ENCODE measurements at regions not wholly inside any gene's neighbourhood (a gene's known extent, or its start where the extent isn't known, plus 50 kb on each side); places are given as distances from the start of the nearest gene placed in this dataset.

DNA sequence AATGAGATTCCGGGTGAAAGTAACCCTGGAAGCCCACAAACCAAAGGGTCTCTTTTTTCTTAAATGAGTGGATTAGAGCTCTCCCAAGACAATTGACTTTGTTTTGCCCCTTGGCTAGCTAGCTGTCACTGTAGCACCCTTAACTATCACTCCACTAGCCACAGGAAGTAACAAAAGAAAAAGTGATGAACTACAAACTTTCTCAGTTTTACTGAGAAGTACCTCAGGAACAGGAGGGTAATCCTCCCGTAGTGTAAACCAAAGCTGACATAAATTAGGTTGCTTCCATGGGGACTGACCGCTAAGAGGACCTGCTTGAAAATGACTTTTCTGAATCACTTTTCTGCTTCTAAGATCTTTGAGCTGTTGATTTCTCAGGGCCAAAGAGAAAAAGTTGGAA lies 240.1 kb downstream of the BARHL2 start:
- DNase-seq (ENCODE audit: low read depth, low spot score) (no peak), FAIRE-seq (no peak)
- no peaks in the 10 kb centered on the region for H3K79me2 ChIP-seq (ENCODE audit: control insufficient read depth, insufficient read depth, low read length)
- no TSS peak for BruUV-seq (replicated peaks)
- H4K20me1 ChIP-seq (replicated peaks; ENCODE audit: control insufficient read depth, extremely low read depth, insufficient read depth, low read length), result no peaks in the 10 kb centered on the region
- no peak overlapping the region for H2AFZ ChIP-seq (ENCODE audit: low read depth, low read length)
- H3K9me3 ChIP-seq (replicated peaks; ENCODE audit: control insufficient read depth, insufficient read depth, low read length), result no peaks in the 10 kb centered on the region
- H3K36me3 ChIP-seq (ENCODE audit: control insufficient read depth in 2 of 2, extremely low read depth in 1 of 2, insufficient read depth in 2 of 2, low read length in 2 of 2), result no peaks in the 10 kb centered on the region
- no peak overlapping the region for H3K4me3 ChIP-seq (replicated peaks in 1 of 3; ENCODE audit: insufficient read depth in 1 of 3, low read depth in 1 of 3, low read length in 3 of 3)
- no peak overlapping the region for H3K4me2 ChIP-seq (ENCODE audit: insufficient read depth, low read length)
- ChIA-PET POLR2A (interaction anchor here (0.6 kb wide), 1 partner anchor 20 kb away, joined by 9 read pairs; no protein-coding TSS in a partner anchor), CTCF (no interaction called here)
- H3K9me1 ChIP-seq (replicated peaks; ENCODE audit: control insufficient read depth, extremely low read depth, insufficient read depth, low read length), result no peaks in the 10 kb centered on the region
- intact Hi-C loops (cut with micrococcal nuclease) (no loop called here), dilution Hi-C loops (cut with MboI; ENCODE audit: extremely low pct_ligation_motif_present, low sequenced_read_pairs) (no loop called here)
- H3K27me3 ChIP-seq (ENCODE audit: control insufficient read depth in 2 of 2, insufficient read depth in 2 of 2, low read length in 2 of 2), result no peaks in the 10 kb centered on the region
- no peaks in the 10 kb centered on the region for H3K4me1 ChIP-seq (ENCODE audit: control insufficient read depth, extremely low read depth, insufficient read depth, low read length)
- TF ChIP-seq MYC (IDR thresholded peaks at IDR 0.05; ENCODE audit: low read depth, low read length), result no peak
- TF ChIP-seq EZH2 (IDR thresholded peaks at IDR 0.05; ENCODE audit: borderline replicate concordance, low read depth, low read length, severe bottlenecking), result no peak
- no peak for TF ChIP-seq GATA2 (IDR thresholded peaks at IDR 0.05; ENCODE audit: insufficient read depth, insufficient read length, low read depth, low read length)
- TF ChIP-seq POLR2A (IDR thresholded peaks at IDR 0.05; ENCODE audit: low read depth, low read length), result no peak
- no peak for TF ChIP-seq FOS (IDR thresholded peaks at IDR 0.05; ENCODE audit: borderline replicate concordance, insufficient read depth, low read length)
- no peak for TF ChIP-seq JUN (IDR thresholded peaks at IDR 0.05; ENCODE audit: borderline replicate concordance, insufficient read depth, insufficient read length, low read depth)
- no peak for TF ChIP-seq POLR2AphosphoS5 (IDR thresholded peaks at IDR 0.05; ENCODE audit: insufficient read depth, low read depth, low read length)
- no peak overlapping the region for H3K27ac ChIP-seq (ENCODE audit: insufficient read depth, low read depth, low read length)
- H3K9ac ChIP-seq (replicated peaks; ENCODE audit: extremely low read depth, insufficient read depth, low read length), result no peak overlapping the region

DNA sequence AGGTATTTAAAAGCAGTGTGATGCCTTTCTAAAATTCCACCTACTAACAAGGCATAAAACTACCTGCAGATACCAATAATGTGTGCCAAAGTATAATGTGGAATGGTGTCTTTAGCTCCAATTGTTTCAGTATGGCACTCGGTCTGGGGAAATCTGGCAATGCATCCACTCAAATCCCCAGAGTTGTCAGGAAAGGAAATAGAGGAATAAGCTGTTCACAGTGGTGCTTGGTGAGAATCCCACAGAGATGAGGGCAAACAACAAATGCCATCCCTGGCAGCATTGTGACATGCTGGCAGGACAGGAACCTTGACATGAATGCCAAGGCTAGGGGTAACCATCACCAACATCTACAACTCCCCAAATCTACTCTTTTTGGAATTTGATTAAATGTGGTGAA lies 240.7 kb downstream of the BARHL2 start:
- ChIA-PET CTCF (interaction anchor here (1.4 kb wide), 1 partner anchor 17 kb away, joined by 4 read pairs; no protein-coding TSS in a partner anchor), POLR2A (no interaction called here)
- no peak overlapping the region for H2AFZ ChIP-seq (ENCODE audit: low read depth, low read length)
- DNase-seq (ENCODE audit: low read depth, low spot score), result no peak
- TF ChIP-seq FOS (IDR thresholded peaks at IDR 0.05; ENCODE audit: borderline replicate concordance, insufficient read depth, low read length), result no peak
- TF ChIP-seq POLR2AphosphoS5 (IDR thresholded peaks at IDR 0.05; ENCODE audit: insufficient read depth, low read depth, low read length), result no peak
- TF ChIP-seq JUN (IDR thresholded peaks at IDR 0.05; ENCODE audit: borderline replicate concordance, insufficient read depth, insufficient read length, low read depth), result no peak
- TF ChIP-seq GATA2 (IDR thresholded peaks at IDR 0.05; ENCODE audit: insufficient read depth, insufficient read length, low read depth, low read length), result no peak
- TF ChIP-seq MYC (IDR thresholded peaks at IDR 0.05; ENCODE audit: low read depth, low read length), result no peak
- no peak for TF ChIP-seq EZH2 (IDR thresholded peaks at IDR 0.05; ENCODE audit: borderline replicate concordance, low read depth, low read length, severe bottlenecking)
- TF ChIP-seq, protein P1, sequence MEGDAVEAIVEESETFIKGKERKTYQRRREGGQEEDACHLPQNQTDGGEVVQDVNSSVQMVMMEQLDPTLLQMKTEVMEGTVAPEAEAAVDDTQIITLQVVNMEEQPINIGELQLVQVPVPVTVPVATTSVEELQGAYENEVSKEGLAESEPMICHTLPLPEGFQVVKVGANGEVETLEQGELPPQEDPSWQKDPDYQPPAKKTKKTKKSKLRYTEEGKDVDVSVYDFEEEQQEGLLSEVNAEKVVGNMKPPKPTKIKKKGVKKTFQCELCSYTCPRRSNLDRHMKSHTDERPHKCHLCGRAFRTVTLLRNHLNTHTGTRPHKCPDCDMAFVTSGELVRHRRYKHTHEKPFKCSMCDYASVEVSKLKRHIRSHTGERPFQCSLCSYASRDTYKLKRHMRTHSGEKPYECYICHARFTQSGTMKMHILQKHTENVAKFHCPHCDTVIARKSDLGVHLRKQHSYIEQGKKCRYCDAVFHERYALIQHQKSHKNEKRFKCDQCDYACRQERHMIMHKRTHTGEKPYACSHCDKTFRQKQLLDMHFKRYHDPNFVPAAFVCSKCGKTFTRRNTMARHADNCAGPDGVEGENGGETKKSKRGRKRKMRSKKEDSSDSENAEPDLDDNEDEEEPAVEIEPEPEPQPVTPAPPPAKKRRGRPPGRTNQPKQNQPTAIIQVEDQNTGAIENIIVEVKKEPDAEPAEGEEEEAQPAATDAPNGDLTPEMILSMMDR (IDR thresholded peaks at IDR 0.05; ENCODE audit: extremely low read depth in 1 of 2, insufficient read depth in 1 of 2, low read depth in 1 of 2, low read length in 2 of 2), result no peak
- TF ChIP-seq, protein P2, sequence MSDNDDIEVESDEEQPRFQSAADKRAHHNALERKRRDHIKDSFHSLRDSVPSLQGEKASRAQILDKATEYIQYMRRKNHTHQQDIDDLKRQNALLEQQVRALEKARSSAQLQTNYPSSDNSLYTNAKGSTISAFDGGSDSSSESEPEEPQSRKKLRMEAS (IDR thresholded peaks at IDR 0.05; ENCODE audit: insufficient read depth, insufficient read length), result no peak
- no peak for TF ChIP-seq POLR2A (IDR thresholded peaks at IDR 0.05; ENCODE audit: low read depth, low read length)
- no peaks in the 10 kb centered on the region for H3K79me2 ChIP-seq (ENCODE audit: control insufficient read depth, insufficient read depth, low read length)
- H3K9me1 ChIP-seq (replicated peaks; ENCODE audit: control insufficient read depth, extremely low read depth, insufficient read depth, low read length), result no peaks in the 10 kb centered on the region
- intact Hi-C loops (cut with micrococcal nuclease) (no loop called here), dilution Hi-C loops (cut with MboI; ENCODE audit: extremely low pct_ligation_motif_present, low sequenced_read_pairs) (no loop called here)
- H3K4me1 ChIP-seq (ENCODE audit: control insufficient read depth, extremely low read depth, insufficient read depth, low read length), result no peaks in the 10 kb centered on the region
- no TSS peak for BruUV-seq (replicated peaks)
- no peak overlapping the region for H3K27ac ChIP-seq (ENCODE audit: insufficient read depth, low read depth, low read length)
- no peaks in the 10 kb centered on the region for H3K9me3 ChIP-seq (replicated peaks; ENCODE audit: control insufficient read depth, insufficient read depth, low read length)
- no peak overlapping the region for H3K4me2 ChIP-seq (ENCODE audit: insufficient read depth, low read length)
- H3K27me3 ChIP-seq (ENCODE audit: control insufficient read depth in 2 of 2, insufficient read depth in 2 of 2, low read length in 2 of 2), result no peaks in the 10 kb centered on the region
- no peaks in the 10 kb centered on the region for H4K20me1 ChIP-seq (replicated peaks; ENCODE audit: control insufficient read depth, extremely low read depth, insufficient read depth, low read length)
- FAIRE-seq, result no peak
- no peak overlapping the region for H3K9ac ChIP-seq (replicated peaks; ENCODE audit: extremely low read depth, insufficient read depth, low read length)
- no peak overlapping the region for H3K4me3 ChIP-seq (replicated peaks in 1 of 3; ENCODE audit: insufficient read depth in 1 of 3, low read depth in 1 of 3, low read length in 3 of 3)
- no peaks in the 10 kb centered on the region for H3K36me3 ChIP-seq (ENCODE audit: control insufficient read depth in 2 of 2, extremely low read depth in 1 of 2, insufficient read depth in 2 of 2, low read length in 2 of 2)

All from endothelial cell of umbilical vein (primary cell).